Neural cell (in vitro differentiated cells): ENCODE measurements at regions not wholly inside any gene's neighbourhood (a gene's known extent, or its start where the extent isn't known, plus 50 kb on each side); places are given as distances from the start of the nearest gene placed in this dataset.

Source experiments
- H2AFZ ChIP-seq: fragments of 200-600, 300-800 bp; sonication (generic), shearing (Covaris generic); 2 replicates; pipeline ENCODE4 v1.6.0; 2014; ENCODE audit warnings: low read depth, mild to moderate bottlenecking, antibody characterized with exemption, low read length, moderate library complexity
- H3F3A ChIP-seq: fragments of 200-600 bp; shearing (Covaris generic); 2 replicates; pipeline ENCODE4 v1.6.1; 2016; ENCODE audit warnings: mild to moderate bottlenecking, moderate library complexity, mixed read lengths, antibody characterized with exemption, low read length; ENCODE audit not compliant: insufficient read depth, poor library complexity, severe bottlenecking
- H3K27ac ChIP-seq: fragments of 200-600, 300-800 bp; sonication (generic), shearing (Covaris generic); 2 replicates; pipeline ENCODE4 v1.5.1; 2014; ENCODE audit warnings: mild to moderate bottlenecking, low read length, moderate library complexity
- H3K27me3 ChIP-seq: fragments of 300-800, 200-600 bp; sonication (generic), shearing (Covaris generic); 2 replicates; pipeline ENCODE4 v1.6.0; 2014; ENCODE audit warnings: mild to moderate bottlenecking, low read depth, low read length, moderate library complexity; ENCODE audit not compliant: insufficient read depth
- H3K36me3 ChIP-seq: fragments of 300-800, 200-600 bp; sonication (generic), shearing (Covaris generic); 2 replicates; pipeline ENCODE4 v1.5.1; 2014; ENCODE audit warnings: mild to moderate bottlenecking, antibody characterized with exemption, low read length, moderate library complexity; ENCODE audit not compliant: insufficient read depth
- H3K4me2 ChIP-seq: fragments of 300-800, 200-600 bp; sonication (generic), shearing (Covaris generic); 2 replicates; pipeline ENCODE4 v1.6.0; 2014; ENCODE audit warnings: mild to moderate bottlenecking, low read length
- H3K4me3 ChIP-seq: fragments of 300-800, 200-600 bp; sonication (generic), shearing (Covaris generic); 2 replicates; pipeline ENCODE4 v1.5.1; 2014; ENCODE audit warnings: mild to moderate bottlenecking, low read length, moderate library complexity
- H3K79me2 ChIP-seq: fragments of 200-600 bp; shearing (Covaris generic); replicated peaks from 2 replicates; pipeline ENCODE4 v1.6.0; 2014; ENCODE audit warnings: mild to moderate bottlenecking, low read length, moderate library complexity; ENCODE audit not compliant: insufficient read depth
- H3K9ac ChIP-seq: fragments of 300-800, 200-600 bp; sonication (generic), shearing (Covaris generic); 2 replicates; pipeline ENCODE4 v1.6.1; 2016; ENCODE audit warnings: mild to moderate bottlenecking, low read length, mixed read lengths
- H3K9me2 ChIP-seq: fragments of 200-600 bp; shearing (Covaris generic); 2 replicates; pipeline ENCODE4 v1.6.1; 2016; ENCODE audit warnings: mild to moderate bottlenecking, low read length, mixed read lengths; ENCODE audit not compliant: insufficient read depth
- H3K9me3 ChIP-seq: fragments of 200-600, 300-800 bp; sonication (generic), shearing (Covaris generic); 2 replicates; pipeline ENCODE4 v1.6.1; 2016; ENCODE audit warnings: mild to moderate bottlenecking, mixed run types, low read length, moderate library complexity, mixed read lengths
- H4K20me1 ChIP-seq: fragments of 200-600 bp; shearing (Covaris generic); 2 replicates; pipeline ENCODE4 v1.6.1; 2016; ENCODE audit warnings: mild to moderate bottlenecking, mixed run types; ENCODE audit not compliant: insufficient read depth
- EP300 ChIP-seq: fragments of 450-650 bp; conservative IDR thresholded peaks from 2 replicates; pipeline ENCODE4 v1.6.1; 2014; ENCODE audit warnings: antibody characterized with exemption, mild to moderate bottlenecking, moderate library complexity; ENCODE audit not compliant: poor library complexity, severe bottlenecking
- EZH2 ChIP-seq: fragments of 200-600, 300-800 bp; shearing (Covaris generic), sonication (generic); IDR thresholded peaks from 2 replicates; pipeline ENCODE4 v1.6.1; 2014; ENCODE audit warnings: antibody characterized with exemption, low read length, borderline replicate concordance, mild to moderate bottlenecking; ENCODE audit not compliant: insufficient read depth, poor library complexity, severe bottlenecking
- MXI1 ChIP-seq: fragments of 450-650 bp; conservative IDR thresholded peaks from 2 replicates; pipeline ENCODE4 v1.6.1; 2014; ENCODE audit warnings: antibody characterized with exemption, mild to moderate bottlenecking; ENCODE audit not compliant: poor library complexity, severe bottlenecking
- POLR2AphosphoS5 ChIP-seq: IDR thresholded peaks from 2 replicates; pipeline ENCODE4 v1.6.1; 2012
- RAD21 ChIP-seq: fragments of 450-650 bp; conservative IDR thresholded peaks from 2 replicates; pipeline ENCODE4 v1.6.1; 2014; ENCODE audit warnings: antibody characterized with exemption, mild to moderate bottlenecking, moderate library complexity
- REST ChIP-seq: IDR thresholded peaks from 2 replicates; pipeline ENCODE4 v1.6.1; 2012; ENCODE audit warnings: borderline replicate concordance
- SMC3 ChIP-seq: fragments of 450-650 bp; conservative IDR thresholded peaks from 2 replicates; pipeline ENCODE4 v1.6.1; 2014; ENCODE audit warnings: antibody characterized with exemption, mild to moderate bottlenecking, moderate library complexity; ENCODE audit not compliant: poor library complexity
- TAF1 ChIP-seq: IDR thresholded peaks from 2 replicates; pipeline ENCODE4 v1.6.1; 2012; ENCODE audit warnings: low read depth
- TF ChIP-seq, protein P1 (sequence below): fragments of 450-650 bp; IDR thresholded peaks from 2 replicates; pipeline ENCODE4 v1.5.1; 2014; ENCODE audit warnings: antibody characterized with exemption, mild to moderate bottlenecking, moderate library complexity; ENCODE audit not compliant: poor library complexity, severe bottlenecking

DNA sequence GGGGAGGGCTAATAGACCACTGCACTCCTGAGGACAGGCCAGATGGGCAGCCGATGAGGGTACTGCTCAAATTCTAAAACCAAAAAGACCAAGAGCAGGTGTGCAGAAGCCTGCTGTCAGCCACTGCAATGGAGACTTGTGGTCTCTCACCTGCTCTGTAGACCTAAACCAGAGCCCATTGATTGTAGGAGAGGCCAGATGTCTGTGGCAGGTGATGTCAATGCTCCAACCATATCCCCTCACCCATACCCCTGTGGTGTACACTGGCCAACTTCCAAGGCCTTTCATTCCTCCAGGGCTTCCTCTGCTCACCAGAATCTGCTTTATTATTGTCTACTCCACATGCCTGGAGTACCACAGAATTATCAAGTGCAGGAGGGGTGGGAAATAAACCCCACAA is 116.9 kb upstream of the CHST15 start:
- Histone ChIP-seq H3K27ac (no peak overlapping the region), H3K4me3 (no peak overlapping the region), H2AFZ (no peak overlapping the region), H3K27me3 (no peaks in the 10 kb centered on the region), H3K36me3 (no peaks in the 10 kb centered on the region), H3K4me2 (no peak overlapping the region), H3K9me3 (no peaks in the 10 kb centered on the region), H3K9me2 (no peaks in the 10 kb centered on the region), H4K20me1 (no peaks in the 10 kb centered on the region), H3K79me2 (no peaks in the 10 kb centered on the region), H3F3A (no peaks in the 10 kb centered on the region), H3K9ac (no peak overlapping the region)
- TF ChIP-seq EZH2 (no peak), EP300 (no peak)
- TF ChIP-seq, protein P1, sequence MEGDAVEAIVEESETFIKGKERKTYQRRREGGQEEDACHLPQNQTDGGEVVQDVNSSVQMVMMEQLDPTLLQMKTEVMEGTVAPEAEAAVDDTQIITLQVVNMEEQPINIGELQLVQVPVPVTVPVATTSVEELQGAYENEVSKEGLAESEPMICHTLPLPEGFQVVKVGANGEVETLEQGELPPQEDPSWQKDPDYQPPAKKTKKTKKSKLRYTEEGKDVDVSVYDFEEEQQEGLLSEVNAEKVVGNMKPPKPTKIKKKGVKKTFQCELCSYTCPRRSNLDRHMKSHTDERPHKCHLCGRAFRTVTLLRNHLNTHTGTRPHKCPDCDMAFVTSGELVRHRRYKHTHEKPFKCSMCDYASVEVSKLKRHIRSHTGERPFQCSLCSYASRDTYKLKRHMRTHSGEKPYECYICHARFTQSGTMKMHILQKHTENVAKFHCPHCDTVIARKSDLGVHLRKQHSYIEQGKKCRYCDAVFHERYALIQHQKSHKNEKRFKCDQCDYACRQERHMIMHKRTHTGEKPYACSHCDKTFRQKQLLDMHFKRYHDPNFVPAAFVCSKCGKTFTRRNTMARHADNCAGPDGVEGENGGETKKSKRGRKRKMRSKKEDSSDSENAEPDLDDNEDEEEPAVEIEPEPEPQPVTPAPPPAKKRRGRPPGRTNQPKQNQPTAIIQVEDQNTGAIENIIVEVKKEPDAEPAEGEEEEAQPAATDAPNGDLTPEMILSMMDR, result no peak

DNA sequence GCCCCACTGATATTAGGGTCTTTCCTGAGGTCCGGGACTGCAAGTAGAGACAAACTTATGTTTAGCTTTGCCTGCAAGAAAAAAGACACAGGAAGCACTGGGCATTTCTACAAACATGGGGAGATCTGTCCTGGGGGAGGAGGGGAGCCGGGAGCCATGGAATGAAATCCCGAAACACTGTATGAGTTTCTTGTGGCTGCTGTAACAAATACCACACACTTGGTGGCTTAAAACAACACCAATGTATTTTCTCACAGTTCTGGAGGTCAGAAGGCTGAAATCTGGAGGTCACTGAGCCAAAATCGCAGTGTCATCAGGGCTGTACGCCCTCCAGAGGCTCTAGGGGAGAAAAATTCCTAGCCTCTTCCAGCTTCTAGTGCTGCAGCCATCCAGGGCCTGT is 114.0 kb upstream of the CHST15 start:
- Histone ChIP-seq H3K79me2 (no peaks in the 10 kb centered on the region), H3K9ac (no peak overlapping the region), H3K36me3 (no peaks in the 10 kb centered on the region), H3F3A (no peaks in the 10 kb centered on the region), H3K4me3 (no peak overlapping the region), H3K9me3 (no peaks in the 10 kb centered on the region), H3K9me2 (no peaks in the 10 kb centered on the region), H2AFZ (no peak overlapping the region), H3K27ac (no peak overlapping the region), H3K4me2 (no peak overlapping the region), H3K27me3 (no peaks in the 10 kb centered on the region), H4K20me1 (no peaks in the 10 kb centered on the region)
- TF ChIP-seq, protein P1, result no peak
- TF ChIP-seq RAD21, result no peak
- no peak for TF ChIP-seq MXI1

GRCh38 chr10:124206616-124207015 is 113.2 kb upstream of the CHST15 start:
- H3K9ac ChIP-seq, result no peak overlapping the region

More at GRCh38 chr10:124206616-124207015, 113.2 kb upstream of the CHST15 start:
- Histone ChIP-seq H3K9me3 (no peaks in the 10 kb centered on the region), H3K36me3 (no peaks in the 10 kb centered on the region), H3K27ac (no peak overlapping the region), H4K20me1 (no peaks in the 10 kb centered on the region), H3K9me2 (no peaks in the 10 kb centered on the region), H3K79me2 (no peaks in the 10 kb centered on the region), H3F3A (no peaks in the 10 kb centered on the region), H3K27me3 (no peaks in the 10 kb centered on the region), H3K4me2 (no peak overlapping the region), H3K4me3 (no peak overlapping the region), H2AFZ (no peak overlapping the region)
- TF ChIP-seq MXI1 (no peak), EZH2 (no peak), EP300 (no peak), SMC3 (no peak), POLR2AphosphoS5 (no peak), RAD21 (no peak), TAF1 (no peak), REST (no peak)
- TF ChIP-seq, protein P1, result no peak
